BE2C (cell line): ENCODE measurements at regions not wholly inside any gene's neighbourhood (a gene's known extent, or its start where the extent isn't known, plus 50 kb on each side); places are given as distances from the start of the nearest gene placed in this dataset.

Experiments used
- DNase-seq: peaks from one replicate; pipeline ENCODE4 v3.0.0-alpha.2; 2020
- H3K27me3 ChIP-seq: fragments of 250-450 bp; sonication (Bioruptor Pico); 2 replicates; pipeline ENCODE4 v1.5.1; 2020; ENCODE audit warnings: mild to moderate bottlenecking
- H3K36me3 ChIP-seq: fragments of 250-450 bp; sonication (Bioruptor Pico); 2 replicates; pipeline ENCODE4 v1.5.1; 2020; ENCODE audit warnings: mild to moderate bottlenecking
- H3K4me1 ChIP-seq: fragments of 250-450 bp; sonication (Bioruptor Pico); 2 replicates; pipeline ENCODE4 v1.5.1; 2020
- H3K4me3 ChIP-seq: 2 replicates; pipeline ENCODE4 v1.5.1; 2011; ENCODE audit warnings: low read depth, low read length
- H3K9me3 ChIP-seq: fragments of 250-450 bp; sonication (Bioruptor Pico); 2 replicates; pipeline ENCODE4 v1.5.1; 2020
- TF ChIP-seq, protein P1 (sequence below): IDR thresholded peaks from 2 replicates; pipeline ENCODE4 v1.5.1; 2012; ENCODE audit warnings: mild to moderate bottlenecking, low read depth, low read length

DNA sequence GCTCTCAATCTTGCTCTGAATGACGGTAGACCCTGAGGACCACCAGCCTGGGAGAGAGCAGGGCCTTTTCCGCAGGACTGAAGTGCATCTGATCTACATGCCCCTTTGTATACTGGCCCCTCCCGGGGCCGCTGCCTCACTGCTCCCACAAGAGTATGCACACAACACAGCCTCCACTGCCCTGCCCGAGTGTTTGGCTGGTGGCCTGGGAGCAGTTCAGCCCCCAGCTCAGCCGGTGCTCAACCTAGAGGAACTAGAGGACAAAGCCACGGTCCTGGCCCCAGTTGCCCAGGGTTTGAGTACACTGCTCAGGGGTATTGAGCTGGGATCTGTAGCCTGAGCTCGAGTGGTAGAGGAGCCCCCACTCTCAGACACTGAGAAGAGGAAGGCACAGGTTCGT, 118.9 kb upstream of the CAB39 start:
- Histone ChIP-seq H3K27me3 (no peaks in the 10 kb centered on the region), H3K36me3 (no peaks in the 10 kb centered on the region), H3K9me3 (no peaks in the 10 kb centered on the region), H3K4me3 (no peak overlapping the region), H3K4me1 (no peaks in the 10 kb centered on the region)
- no peak for DNase-seq
- TF ChIP-seq, protein P1, sequence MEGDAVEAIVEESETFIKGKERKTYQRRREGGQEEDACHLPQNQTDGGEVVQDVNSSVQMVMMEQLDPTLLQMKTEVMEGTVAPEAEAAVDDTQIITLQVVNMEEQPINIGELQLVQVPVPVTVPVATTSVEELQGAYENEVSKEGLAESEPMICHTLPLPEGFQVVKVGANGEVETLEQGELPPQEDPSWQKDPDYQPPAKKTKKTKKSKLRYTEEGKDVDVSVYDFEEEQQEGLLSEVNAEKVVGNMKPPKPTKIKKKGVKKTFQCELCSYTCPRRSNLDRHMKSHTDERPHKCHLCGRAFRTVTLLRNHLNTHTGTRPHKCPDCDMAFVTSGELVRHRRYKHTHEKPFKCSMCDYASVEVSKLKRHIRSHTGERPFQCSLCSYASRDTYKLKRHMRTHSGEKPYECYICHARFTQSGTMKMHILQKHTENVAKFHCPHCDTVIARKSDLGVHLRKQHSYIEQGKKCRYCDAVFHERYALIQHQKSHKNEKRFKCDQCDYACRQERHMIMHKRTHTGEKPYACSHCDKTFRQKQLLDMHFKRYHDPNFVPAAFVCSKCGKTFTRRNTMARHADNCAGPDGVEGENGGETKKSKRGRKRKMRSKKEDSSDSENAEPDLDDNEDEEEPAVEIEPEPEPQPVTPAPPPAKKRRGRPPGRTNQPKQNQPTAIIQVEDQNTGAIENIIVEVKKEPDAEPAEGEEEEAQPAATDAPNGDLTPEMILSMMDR = no peak

DNA sequence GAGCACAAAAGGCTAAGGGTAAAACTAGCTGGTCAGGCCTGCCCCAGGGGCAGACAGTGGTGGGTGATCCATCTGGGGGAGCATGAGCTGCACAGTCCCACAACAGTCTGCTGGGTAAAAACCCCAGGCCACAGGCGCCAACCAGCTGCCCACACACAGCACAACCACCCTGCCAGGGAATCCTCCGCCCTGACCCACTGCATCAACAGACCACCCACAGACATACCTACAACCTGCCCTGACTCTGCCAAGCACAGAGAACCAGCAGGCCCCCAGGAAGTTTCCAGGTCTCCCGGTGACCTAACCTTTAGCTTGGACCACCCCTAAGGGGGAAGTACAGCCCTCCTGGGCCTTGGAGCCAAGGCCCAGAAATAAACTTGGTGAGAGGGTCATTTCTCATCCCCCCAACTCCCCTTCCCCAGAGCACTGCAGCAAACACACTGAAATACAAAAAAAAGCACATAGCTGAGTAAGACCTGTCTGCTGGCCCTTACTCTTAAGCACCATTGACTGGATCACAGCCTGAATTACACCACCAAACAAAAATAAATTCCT, 118.3 kb upstream of the CAB39 start:
- Histone ChIP-seq H3K36me3 (no peaks in the 10 kb centered on the region), H3K27me3 (no peaks in the 10 kb centered on the region), H3K4me3 (no peak overlapping the region), H3K4me1 (no peaks in the 10 kb centered on the region), H3K9me3 (no peaks in the 10 kb centered on the region)
- no peak for DNase-seq
- TF ChIP-seq, protein P1 = no peak

DNA sequence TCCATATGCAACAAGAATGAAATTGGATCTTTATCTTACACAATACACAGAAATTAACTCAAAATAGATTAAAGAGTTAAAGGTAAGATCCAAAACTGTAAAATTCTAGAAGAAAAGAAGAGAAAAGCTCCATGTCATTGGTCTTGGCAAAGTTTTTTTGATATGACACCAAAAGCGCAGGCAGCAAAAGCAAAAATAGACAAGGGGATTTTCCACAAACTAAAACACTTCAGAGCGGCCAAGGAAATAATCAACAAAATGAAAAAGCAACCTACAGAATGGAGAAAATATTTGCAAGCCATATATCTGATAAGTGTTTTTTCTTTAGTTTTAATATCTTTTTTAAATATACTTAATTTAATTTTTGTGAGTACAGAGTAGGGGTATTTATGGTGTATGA, 112.8 kb upstream of the CAB39 start:
- TF ChIP-seq, protein P1 = no peak
- no peaks in the 10 kb centered on the region for H3K27me3 ChIP-seq
- DNase-seq = no peak
- no peaks in the 10 kb centered on the region for H3K4me1 ChIP-seq
- H3K9me3 ChIP-seq = no peaks in the 10 kb centered on the region
- no peak overlapping the region for H3K4me3 ChIP-seq
- H3K36me3 ChIP-seq = no peaks in the 10 kb centered on the region

DNA sequence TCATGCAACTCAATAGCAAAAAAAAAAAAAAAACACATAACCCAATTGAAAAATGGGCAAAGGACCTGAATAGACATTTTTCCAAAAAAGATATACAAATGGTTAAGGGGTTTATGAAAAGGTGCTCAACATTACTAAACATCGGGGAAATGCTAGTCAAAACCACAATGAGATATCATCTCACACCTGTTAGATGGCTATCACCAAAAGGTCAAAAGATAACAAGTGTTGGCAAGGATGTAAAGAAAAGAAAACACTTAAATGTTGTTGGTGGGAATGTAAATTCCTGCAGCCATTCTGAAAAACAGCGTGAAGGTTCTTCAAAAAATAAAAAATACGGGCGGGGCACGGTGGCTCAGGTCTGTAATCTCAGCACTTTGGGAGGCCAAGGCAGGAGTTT, 112.4 kb upstream of the CAB39 start:
- no peaks in the 10 kb centered on the region for H3K9me3 ChIP-seq
- no peaks in the 10 kb centered on the region for H3K36me3 ChIP-seq

DNA sequence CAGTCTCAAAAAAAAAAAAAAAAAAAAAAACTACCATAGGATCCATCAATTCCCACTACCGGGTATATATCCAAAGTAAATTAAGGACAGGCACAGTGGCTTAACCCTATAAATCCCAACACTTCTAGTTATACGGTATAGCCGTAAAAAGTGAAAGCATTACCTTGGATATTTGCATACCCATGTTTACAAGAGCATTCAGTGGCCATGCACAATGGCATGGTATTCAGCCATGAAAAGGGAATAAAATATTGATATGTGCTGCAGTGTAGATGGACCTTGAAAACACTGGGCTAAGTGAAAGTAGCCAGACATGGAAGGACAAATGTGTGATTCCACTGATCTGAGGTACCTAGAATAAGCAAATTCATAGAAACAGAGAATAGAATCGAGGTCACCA, 111.8 kb upstream of the CAB39 start:
- Histone ChIP-seq H3K9me3 (no peaks in the 10 kb centered on the region), H3K27me3 (no peaks in the 10 kb centered on the region), H3K36me3 (no peaks in the 10 kb centered on the region), H3K4me1 (no peaks in the 10 kb centered on the region), H3K4me3 (no peak overlapping the region)
- TF ChIP-seq, protein P1 = no peak
- no peak for DNase-seq

More for the DNA sequence above, 112.4 kb upstream of the CAB39 start:
- DNase-seq = no peak
- TF ChIP-seq, protein P1 = no peak
- no peaks in the 10 kb centered on the region for H3K4me1 ChIP-seq
- H3K4me3 ChIP-seq = no peak overlapping the region
- no peaks in the 10 kb centered on the region for H3K27me3 ChIP-seq

DNA sequence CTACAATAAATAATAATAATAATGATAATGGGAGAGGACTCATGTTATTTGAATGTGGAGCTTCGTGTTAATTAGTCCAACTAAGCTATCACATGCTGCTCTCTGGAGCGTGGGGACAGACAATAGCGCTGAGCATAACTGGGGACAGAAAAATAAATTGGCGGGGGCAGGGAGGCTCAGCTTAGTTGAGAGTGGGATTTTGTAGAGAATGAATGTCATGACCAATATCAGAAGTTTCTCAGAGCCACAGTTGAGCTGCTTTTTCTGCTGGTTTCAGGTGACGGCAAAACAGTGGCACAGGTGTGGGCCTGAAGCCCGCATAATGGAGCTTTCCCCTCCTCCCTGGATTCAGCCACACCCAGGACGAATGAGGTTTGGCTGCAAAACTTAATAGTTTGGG, 111.1 kb upstream of the CAB39 start:
- DNase-seq = no peak
- Histone ChIP-seq H3K27me3 (no peaks in the 10 kb centered on the region), H3K4me1 (no peaks in the 10 kb centered on the region), H3K4me3 (no peak overlapping the region), H3K36me3 (no peaks in the 10 kb centered on the region), H3K9me3 (no peaks in the 10 kb centered on the region)
- TF ChIP-seq, protein P1 = no peak
